Suprapubic skin (tissue), 3 donors: ENCODE measurements at regions not wholly inside any gene's neighbourhood (a gene's known extent, or its start where the extent isn't known, plus 50 kb on each side); places are given as distances from the start of the nearest gene placed in this dataset.

Source experiments
- CTCF ChIP-seq, 2 donors: fragments of 200-600 bp in 1 of 2; fragments of 450-650 bp in 1 of 2; sonication (generic) in 1 of 2; IDR thresholded peaks; one replicate each; pipeline ENCODE4 v1.5.1; 2016 to 2019; ENCODE audit warnings: antibody characterized with exemption in 2 of 2, mild to moderate bottlenecking in 1 of 2, moderate library complexity in 1 of 2
- POLR2A ChIP-seq, 2 donors: fragments of 450-650 bp; IDR thresholded peaks; one replicate each; pipeline ENCODE4 v1.6.1; 2017; ENCODE audit warnings: antibody characterized with exemption in 2 of 2, mild to moderate bottlenecking in 2 of 2, moderate library complexity in 2 of 2

GRCh38 chr10:123538401-123539320 lies 127.5 kb upstream of the GPR26 start:
- TF ChIP-seq CTCF (IDR thresholded peaks at IDR 0.05), result no peak
- TF ChIP-seq POLR2A (IDR thresholded peaks at IDR 0.05), result no peak
